Stimulated activated naive CD4-positive, alpha-beta T cell (primary cell): ENCODE measurements at regions not wholly inside any gene's neighbourhood (a gene's known extent, or its start where the extent isn't known, plus 50 kb on each side); places are given as distances from the start of the nearest gene placed in this dataset.
"Not testable (repeated sequence)": the region's sequence is repeated elsewhere in the genome, so short reads cannot be mapped to it uniquely, and the experiment has no call there.

Experiments
- DNase-seq, 6 experiments: peaks; one replicate each; lab custom pipeline; 2025; lab: John Stamatoyannopoulos, UW

- no peak for DNase-seq
These were observed 175.9 kb downstream of the LPIN1 start for GRCh38 chr2:11922294-11922693.

- DNase-seq: no peak
These were observed 177.5 kb downstream of the LPIN1 start for GRCh38 chr2:11923935-11924334.

GRCh38 chr2:11925295-11926066 lies 179.0 kb downstream of the LPIN1 start:
- no peak for DNase-seq

GRCh38 chr2:11930211-11930761 lies 183.9 kb downstream of the LPIN1 start:
- DNase-seq: no peak

- no peak for DNase-seq
These were observed 185.6 kb downstream of the LPIN1 start for GRCh38 chr2:11932048-11932512.

- DNase-seq: no peak
These were observed 186.5 kb downstream of the LPIN1 start for GRCh38 chr2:11932962-11933361.

- no peak for DNase-seq
These were observed 187.4 kb downstream of the LPIN1 start for GRCh38 chr2:11933854-11934253.

GRCh38 chr2:11936761-11937160 lies 190.3 kb downstream of the LPIN1 start:
- no peak for DNase-seq

- DNase-seq: no peak
These were observed 191.8 kb downstream of the LPIN1 start for GRCh38 chr2:11938196-11938595.

- DNase-seq: no peak
These were observed 193.1 kb downstream of the LPIN1 start for GRCh38 chr2:11939523-11939922.

- no peak for DNase-seq
These were observed 193.8 kb downstream of the LPIN1 start for GRCh38 chr2:11940121-11940743.

GRCh38 chr2:11940799-11941198 lies 194.4 kb downstream of the LPIN1 start:
- no peak for DNase-seq

- DNase-seq: no peak
These were observed 195.1 kb downstream of the LPIN1 start for GRCh38 chr2:11941201-11942177.

GRCh38 chr2:11942178-11942569 lies 195.7 kb downstream of the LPIN1 start:
- no peak for DNase-seq

GRCh38 chr2:11944311-11944710 lies 197.9 kb downstream of the LPIN1 start:
- no peak for DNase-seq

GRCh38 chr2:11945139-11946126 lies 199.0 kb downstream of the LPIN1 start:
- no peak for DNase-seq

GRCh38 chr2:11947956-11948355 lies 201.5 kb downstream of the LPIN1 start:
- DNase-seq: no peak

GRCh38 chr2:11949732-11950523 lies 203.5 kb downstream of the LPIN1 start:
- no peak for DNase-seq

GRCh38 chr2:11950896-11951295 lies 204.5 kb downstream of the LPIN1 start:
- DNase-seq: no peak

- DNase-seq: not testable (repeated sequence)
These were observed 205.1 kb downstream of the LPIN1 start for GRCh38 chr2:11951492-11951891.
